Dermis blood vessel endothelial cell (primary cell): ENCODE measurements at regions not wholly inside any gene's neighbourhood (a gene's known extent, or its start where the extent isn't known, plus 50 kb on each side); places are given as distances from the start of the nearest gene placed in this dataset.

ENCODE experiments used
- DNase-seq: peaks from one replicate; pipeline ENCODE4 v3.0.0; 2010

DNA sequence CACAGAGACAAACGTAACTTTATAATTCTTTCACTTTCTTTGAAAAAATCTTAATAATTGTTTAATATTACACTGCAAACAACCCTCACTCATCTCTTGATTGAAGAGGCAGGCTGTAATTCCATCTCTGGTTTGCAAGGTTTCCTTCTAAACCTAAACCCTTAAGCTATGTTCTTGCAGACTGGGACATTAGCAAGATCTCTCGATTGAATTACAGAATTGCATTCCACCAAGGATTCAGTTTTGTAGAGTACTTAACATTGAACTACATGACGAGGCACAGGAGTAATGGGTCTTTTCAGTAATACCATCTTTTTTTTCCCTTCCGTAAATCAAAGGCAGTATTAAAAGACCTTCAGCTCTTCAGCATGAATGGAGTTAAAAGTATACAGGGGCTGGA lies 111.6 kb upstream of the EEF1E1 start:
- DNase-seq = no peak

DNA sequence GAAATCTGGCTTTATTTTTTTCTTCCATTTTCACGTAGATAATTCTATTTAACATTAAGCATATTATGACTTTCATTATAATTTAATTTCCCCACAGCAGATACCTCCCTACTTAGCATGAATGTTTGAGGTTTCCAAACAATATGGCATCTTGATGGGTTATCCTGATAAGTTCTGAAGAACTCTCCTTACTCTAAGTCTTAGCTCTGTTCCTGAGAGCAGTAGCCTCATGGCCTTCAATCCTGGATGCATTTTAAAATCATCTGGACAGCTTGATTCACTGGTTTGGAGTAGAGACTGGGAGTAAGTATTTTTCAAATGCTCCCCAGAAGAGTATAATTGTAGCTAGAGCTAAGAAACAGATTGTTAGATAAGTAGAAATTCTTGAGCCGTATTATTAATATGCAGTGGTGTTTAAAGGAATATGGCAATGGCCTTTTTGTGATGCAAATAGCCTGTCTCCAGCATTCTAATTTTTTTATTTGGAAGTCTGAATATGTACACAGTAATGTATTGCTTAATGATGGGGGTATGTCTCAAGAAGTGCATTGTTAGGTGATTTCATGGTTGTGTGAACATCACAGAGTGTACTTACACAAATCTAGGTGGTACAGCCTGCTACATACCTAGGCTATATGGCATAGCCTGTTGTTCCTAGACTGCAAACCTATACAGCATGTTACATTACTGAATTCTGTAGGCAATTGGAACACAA lies 110.5 kb upstream of the EEF1E1 start:
- DNase-seq = no peak

DNA sequence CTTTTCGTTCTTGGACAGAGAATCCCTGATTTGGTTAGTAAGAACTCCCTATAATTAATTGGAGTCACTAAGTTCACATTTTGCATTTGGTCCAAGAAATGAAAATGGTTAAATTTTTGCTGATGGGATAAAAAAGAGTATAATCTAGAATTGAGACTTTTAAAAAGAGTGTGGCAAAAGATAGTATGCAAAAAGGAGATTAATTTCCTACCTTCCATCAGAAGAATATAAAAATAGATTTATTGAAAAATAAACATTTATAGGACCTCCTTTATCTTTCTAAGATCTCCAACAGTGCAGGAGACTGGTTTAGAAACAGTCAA lies 105.5 kb upstream of the EEF1E1 start:
- DNase-seq = no peak

DNA sequence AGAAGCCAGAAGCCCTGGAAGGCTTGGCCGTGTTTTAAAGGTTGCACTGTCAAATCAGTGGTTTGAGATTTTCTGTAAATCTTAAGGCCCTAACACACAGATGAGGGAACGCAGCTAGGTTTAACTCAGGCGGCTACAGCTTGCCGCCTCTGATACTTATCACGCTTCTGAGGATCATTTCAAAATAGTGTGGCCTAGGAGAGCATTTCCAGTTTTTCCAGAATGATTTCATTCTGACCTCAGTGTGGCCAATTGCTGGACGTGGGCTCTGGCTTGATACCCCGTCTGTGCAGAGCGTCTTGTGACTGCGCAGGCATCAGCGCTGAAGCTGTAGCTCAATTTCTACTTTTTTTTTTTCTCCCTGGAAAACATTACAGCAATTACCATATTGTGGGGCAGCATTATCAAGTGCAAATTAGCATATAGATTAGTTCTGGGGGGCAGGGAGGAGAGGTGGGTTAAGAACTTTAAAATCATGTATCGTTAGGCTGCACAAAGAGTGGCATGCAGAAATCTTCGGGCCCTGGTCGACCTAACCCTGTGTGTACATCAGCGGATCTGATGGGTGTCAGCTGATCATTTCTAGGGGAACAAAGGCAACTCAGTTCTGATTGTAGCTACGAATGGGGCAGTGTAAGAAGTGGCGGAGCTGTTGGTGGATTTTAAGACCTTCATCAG lies 105.0 kb upstream of the EEF1E1 start:
- DNase-seq = no peak

DNA sequence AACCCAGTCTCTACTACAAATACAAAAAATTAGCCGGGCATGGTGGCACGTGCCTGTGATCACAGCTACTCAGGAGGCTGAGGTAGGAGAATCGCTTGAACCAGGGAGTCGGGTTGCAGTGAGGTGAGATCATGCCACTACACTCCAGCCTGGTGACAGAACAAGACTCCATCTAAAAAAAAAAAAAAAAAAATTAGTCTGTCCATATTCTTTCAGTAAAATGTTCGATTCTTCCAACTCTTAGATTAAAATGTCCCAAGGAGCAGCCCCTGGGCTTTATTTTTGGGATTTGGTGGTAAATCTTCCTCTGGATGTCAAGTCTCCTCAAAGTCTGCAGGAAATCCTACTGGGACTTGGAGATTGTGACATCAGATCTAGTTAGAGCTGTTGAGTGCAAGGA lies 101.0 kb upstream of the EEF1E1 start:
- no peak for DNase-seq

DNA sequence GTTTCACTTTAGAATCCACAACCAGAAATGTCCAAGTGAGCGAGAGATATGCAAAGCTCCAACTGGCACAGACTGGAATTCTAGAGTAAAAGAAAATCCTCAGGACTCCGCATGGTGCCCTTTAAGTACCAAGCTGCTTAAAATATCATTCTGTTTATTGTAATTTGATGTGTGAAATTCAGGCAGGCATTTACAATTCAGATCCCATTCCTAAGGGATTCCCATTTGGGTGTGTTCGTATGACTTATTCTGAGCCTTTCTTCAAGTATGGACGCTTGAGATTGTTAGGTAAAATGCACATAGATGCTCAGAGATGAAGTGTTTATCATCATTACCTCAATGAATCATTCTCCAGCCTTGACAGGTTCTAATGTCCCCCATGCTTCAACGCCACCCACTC lies 99.3 kb upstream of the EEF1E1 start:
- no peak for DNase-seq

DNA sequence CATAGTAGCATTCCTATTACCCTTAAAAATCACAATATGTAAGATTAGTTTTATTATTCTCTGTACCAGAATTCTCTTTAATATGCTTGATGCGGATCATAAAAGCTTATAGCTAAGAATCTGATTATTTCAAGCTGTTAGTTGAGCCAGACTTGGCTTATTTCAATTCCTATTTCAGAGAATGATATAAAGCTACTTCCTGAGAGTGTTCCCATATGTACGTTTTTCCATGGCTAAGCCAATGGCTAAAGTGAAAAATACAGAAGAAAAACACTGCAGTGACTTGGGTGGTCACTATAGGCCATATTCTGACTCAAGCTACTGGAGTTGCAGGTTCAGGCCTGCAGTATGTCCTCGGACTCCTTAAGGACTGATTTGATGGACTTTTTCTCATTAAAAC lies 97.9 kb upstream of the EEF1E1 start:
- no peak for DNase-seq

DNA sequence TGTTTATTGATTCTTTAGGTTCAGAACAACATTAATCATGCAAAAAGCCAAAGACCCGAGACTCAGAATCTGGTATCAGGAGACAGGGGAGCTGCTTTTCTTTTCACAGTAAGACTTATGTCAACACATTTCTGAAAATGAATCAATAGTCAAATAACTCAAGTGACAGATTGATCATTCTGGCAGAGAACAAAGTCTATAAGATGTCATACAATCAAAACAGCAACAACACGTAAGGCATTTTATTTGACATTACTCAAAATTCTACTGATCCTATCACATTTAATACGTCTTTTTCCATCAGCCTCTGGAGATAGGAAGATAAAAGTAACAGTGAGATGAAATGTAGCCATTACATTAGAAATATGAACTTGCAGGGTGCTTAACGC lies 93.4 kb upstream of the EEF1E1 start:
- no peak for DNase-seq

DNA sequence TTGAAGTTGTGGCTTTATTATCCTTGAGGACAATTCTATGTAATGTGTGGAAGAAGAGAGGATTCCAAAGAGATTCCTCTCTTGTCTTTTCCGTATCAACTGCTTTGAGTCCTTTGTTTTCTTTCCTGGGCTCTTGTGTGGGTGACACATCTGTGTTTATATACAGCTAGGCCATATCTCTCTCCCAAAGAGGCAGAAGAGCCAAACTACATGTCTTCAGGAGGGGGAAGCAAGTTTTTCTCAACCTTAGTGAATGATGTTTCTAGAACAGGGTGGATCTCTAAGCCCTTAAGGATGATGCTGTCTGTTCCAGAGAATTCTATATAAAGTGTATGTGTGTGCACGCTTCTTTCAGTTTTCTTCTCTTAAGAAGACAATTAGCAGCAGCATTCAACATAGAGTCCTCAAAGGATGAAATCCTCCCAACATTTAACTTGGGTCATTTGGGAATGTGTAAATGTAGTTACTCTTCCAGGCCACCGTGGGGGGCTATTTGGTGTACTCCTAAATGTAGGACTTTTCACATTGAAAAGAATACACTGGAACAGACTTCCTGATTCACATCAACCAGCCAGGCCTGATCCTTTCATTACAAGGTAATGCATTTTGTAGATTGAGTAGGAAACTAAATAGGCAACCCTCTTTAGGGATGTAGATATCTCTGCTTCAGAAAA lies 92.8 kb upstream of the EEF1E1 start:
- DNase-seq = peak; percentile 10

DNA sequence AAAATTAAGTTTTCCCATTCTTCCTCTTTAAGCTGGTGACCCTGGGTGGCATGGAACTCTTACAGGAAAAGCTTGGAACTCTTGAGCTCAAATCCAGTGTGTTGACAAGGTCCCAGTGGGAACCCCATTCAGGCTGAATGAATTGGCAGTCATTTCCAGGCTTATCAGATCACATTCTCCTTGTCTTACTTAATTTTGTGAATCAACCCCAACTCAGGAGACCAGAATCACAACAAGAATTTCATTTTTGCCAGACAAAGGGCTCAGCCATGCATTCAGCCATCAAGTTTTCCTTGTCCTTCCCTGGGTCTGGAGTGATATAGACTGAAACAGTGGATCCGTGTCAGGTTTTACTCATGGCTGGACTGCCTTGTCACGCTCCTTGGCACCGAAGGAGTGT lies 92.1 kb upstream of the EEF1E1 start:
- no peak for DNase-seq

DNA sequence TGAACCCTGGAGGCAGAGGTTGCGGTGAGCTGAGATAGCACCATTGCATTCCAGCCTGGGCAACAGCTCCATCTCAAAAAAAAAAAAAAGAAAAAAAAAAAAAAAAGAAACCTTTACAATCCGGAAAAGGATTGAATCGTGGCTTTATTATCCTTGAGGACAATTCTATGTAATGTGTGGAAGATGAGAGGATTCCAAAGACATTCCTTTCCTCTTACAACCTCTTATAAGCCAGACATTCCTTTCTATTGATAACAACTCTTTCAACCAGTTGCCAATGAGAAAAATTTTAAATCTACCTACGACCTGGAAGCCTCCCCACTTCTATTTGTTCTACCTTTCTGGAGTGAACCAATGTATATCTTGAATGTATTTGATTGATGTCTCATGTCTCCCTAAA lies 91.2 kb upstream of the EEF1E1 start:
- no peak for DNase-seq

DNA sequence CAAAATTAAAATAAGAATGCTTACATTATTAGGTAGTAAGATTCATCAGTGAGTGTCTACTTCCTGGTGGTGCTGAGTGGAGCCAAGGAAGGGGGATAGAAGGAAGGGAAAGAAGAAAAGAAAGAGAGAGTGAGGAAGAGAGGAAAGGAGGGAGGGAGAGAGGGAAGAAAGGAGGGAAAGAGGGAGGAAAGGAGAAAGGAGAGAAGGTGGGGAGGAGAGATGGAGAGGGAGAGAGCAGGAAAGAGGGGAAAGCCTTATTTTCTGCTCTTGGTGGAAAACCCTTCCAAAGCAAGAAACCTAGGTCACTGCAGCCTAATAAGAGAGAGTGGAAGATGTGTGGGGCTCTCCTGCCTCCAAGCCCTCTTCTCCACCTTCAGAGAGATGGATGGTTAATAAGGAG lies 90.2 kb upstream of the EEF1E1 start:
- DNase-seq = no peak

DNA sequence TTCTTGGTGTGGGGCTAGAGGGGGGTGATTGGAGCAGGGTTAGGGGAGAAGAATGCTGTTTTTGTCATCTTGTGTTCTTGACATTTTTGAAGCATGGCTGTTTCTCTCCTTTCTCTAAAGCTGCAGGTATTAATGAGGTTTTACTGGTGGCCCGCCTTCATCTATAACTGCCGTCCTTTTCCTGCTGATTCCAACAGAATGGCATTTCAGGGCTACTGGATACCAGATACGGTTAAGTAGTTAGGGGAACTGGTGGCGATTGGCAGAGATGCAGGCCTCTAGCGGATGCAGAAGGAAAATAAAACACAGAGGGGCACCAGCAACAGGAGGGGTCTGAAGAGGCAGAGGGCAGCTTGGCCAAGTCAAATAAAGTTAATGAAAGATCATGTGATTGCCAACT lies 89.7 kb upstream of the EEF1E1 start:
- no peak for DNase-seq

DNA sequence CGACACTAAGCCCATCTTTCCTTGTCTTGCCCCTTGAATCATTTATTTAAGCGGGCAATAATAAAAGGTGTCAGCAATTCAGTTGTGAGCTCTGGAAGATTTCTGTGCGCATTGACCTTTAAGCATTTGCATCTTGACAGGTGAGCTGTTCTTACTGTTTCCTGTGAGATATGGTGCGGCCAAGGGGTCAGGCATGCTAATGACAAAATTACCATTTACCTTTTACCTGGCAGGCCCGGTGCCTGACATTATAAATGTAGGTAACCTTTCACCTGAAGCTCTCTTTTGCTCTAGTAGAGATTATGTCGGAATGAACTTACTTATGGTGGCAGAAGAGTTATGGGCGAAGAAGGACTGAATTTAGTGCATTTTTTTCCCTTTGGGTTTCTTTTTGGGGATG lies 89.3 kb upstream of the EEF1E1 start:
- no peak for DNase-seq

DNA sequence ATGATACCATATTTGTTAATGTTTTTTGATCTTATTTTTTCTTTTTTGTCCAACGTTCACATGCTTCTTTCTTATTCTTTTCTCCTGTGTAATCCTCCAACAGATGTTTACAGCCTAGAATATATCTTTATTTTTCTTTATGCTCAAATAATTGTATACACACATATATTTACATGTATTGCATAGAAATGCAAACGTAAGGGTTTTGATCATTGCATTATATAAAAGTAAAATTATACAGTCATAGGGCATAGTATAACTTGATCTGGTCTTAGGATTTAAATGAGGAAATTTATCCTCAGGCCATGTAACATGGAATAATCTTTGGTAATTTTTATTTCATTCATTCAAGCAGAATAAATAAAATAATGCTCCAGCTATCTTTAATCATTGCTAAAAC lies 84.9 kb upstream of the EEF1E1 start:
- no peak for DNase-seq

DNA sequence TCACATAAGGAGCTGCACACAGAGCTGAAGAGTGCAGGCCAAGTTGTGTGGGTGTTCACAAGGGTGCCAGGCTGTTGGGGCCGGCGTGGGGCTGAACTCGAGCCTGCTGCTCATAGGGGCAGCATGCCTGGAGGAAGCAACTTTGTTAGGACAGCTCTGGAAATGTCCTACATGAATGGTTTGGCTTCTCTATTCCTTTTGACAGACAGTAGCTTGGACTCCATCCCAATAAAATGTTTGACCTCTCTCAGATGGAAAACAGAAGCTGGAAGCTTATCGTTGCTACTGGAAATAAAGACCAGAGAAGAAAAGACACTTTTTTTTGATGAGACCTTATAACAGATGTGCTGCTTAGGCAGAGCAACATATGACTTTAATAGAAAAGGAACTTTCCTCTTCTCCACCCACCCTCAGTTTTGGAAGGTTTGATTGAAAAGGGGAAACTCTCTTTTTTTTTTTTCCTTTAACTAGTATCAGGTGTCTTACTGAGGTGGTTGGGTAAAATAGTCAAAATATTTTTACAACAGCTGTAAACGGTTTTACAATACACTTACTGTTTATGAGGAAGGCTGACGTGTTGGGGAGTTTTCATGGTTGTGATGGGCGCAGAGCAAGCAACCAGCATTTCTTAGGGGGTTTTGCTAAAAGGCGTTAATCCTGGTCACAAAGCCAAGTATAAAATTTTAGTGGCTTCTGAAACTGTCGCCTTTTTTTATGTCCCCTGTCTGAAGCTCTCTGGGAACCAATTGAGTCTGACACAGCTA lies 80.7 kb upstream of the EEF1E1 start:
- DNase-seq = no peak

DNA sequence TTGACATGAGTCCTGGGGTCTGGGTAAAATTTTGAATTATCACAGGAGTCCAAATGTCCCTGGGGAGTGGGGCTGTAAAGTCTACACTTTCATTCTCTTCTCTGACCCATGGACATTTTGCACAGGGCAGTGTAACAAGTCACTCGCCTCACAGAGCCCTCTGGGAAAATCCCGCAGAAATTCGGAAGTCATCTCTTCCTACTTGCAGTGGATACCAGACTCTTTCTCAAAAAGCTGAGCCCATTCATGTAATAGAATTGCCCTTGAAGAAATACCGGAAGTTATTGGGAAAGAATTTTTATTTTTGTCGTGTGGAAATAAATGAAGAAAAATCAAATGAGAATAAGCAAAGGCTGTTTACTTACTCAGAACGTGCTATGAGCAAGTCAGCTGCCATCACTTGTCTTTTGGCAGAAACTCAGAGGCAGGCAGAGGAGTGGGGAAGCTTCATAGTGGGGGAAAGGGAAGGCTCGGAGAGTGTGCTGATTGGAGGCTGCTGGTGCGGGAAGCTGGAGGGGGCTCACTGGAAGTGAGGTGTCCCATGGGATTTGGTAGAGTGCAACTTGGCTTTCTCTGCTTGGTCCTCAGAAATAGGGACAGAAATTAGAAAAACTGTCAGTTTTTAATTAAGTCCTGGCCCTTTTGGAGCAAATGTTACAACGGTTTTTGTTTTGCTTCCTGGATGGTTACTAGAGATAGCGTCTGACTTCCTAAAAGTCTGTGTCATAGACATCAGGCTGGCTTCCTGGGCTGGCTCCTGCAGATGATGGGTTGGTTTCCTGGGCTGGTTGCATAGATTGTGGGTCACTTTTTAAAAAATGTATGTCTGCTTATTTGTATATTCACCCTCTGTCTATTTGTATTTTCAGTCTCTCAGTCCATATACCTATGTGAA lies 79.8 kb upstream of the EEF1E1 start:
- no peak for DNase-seq

DNA sequence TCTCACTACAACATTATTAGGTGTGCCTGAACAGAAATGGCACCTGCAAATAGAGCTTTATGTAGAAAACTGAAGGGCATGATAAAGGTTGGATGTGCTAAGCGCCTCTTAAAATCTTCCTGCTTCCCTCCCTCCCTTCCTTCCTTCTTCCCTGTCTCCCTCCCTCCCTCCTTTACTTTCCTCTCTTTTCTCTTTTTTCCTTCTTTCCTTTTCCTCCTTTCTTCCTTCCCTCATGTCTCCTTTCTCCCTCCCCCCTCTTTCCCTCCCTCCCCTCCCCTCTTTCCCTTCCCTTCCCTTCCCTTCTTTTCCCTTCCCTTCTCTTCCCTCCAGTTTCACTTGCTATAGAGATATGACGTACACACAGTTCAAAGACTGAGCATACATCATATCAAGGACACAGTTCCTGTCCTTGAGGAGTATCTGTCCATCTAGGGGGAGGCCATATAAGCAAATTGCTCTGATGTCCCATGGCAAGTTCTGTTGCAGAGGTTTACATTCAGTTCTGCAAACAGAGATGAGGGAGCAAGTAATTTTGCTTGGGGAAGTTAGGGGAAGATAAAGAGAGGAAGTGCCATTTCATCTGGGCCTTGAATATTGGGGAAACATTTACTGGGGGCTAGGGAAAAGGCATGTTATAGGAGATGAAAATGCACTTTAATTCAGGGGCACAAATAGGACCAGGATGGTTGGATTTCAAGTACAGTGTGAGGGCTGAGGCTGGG lies 79.0 kb upstream of the EEF1E1 start:
- no peak for DNase-seq

DNA sequence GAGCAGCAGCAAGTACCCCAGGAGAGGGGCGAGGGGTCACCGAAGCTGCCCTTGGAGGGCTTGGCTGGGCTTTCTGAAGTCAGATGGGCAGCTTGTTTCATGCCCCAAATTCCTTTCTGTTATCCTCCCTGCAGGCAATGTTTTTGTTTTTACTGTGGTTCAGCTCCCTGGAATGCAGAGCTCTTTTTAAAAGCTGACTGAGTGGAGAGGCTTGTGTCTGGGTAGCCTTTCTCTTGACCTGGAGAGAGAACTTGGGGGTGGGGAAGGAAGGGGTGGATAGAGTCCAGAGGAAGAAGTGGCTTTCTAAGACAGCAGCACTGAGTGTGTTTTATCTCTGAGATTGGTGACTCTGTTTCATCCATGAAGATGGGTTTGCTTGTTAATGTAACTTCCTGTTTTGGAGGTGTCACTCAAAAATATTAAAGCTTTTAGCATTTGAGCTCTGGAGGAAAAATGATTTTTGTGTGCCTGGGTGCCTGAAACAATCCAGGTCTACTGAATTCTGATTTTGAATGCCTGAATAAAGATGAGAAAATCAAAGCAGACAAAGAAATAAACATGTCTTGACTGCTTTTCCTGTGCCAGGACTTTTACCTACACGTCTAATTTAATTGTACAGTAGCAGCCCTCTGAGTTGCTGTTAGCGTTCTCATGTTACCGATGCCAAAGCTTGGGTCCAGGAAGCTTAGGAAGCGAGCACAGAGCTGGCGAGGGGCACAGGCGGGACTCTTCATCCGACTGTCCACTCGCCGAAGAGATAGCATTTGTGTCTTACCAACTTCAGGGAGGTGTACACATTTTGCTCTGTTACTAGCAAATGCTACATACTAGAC lies 78.2 kb upstream of the EEF1E1 start:
- DNase-seq = no peak

DNA sequence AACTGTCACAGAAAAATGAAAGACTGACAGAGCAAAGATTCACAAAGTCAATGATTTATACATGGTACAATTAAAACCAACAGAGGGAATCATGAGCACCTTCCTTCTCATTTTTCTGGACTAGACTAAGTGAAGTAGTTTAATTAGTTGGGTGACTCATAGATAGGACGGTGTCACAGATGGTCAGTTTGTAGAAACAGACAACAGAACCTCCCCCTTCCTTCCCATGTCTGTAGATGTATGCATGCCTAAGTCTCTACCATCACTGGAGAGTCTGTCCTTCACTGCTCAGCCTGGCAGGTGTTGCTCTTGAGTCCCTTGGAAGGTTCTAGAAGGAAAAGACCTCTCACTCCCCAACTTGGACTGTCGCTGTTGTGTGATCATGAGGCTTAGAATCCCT lies 75.4 kb upstream of the EEF1E1 start:
- no peak for DNase-seq
